Activated naive CD8-positive, alpha-beta T cell (primary cell): ENCODE measurements at regions not wholly inside any gene's neighbourhood (a gene's known extent, or its start where the extent isn't known, plus 50 kb on each side); places are given as distances from the start of the nearest gene placed in this dataset.
"Not testable (repeated sequence)": the region's sequence is repeated elsewhere in the genome, so short reads cannot be mapped to it uniquely, and the experiment has no call there.

Experiments
- H3K27ac Mint-ChIP-seq: one replicate; pipeline ENCODE4 v1.8.0; 2021; ENCODE audit warnings: mixed read lengths
- H3K27me3 Mint-ChIP-seq: one replicate; pipeline ENCODE4 v1.8.0; 2021; ENCODE audit warnings: mixed read lengths
- H3K36me3 Mint-ChIP-seq: one replicate; pipeline ENCODE4 v1.8.0; 2021; ENCODE audit warnings: mixed read lengths
- H3K4me1 Mint-ChIP-seq: one replicate; pipeline ENCODE4 v1.8.0; 2021; ENCODE audit warnings: low read depth, mixed read lengths
- H3K4me3 Mint-ChIP-seq: one replicate; pipeline ENCODE4 v1.8.0; 2021; ENCODE audit warnings: mild to moderate bottlenecking, mixed read lengths
- H3K9me3 Mint-ChIP-seq: one replicate; pipeline ENCODE4 v1.8.0; 2021; ENCODE audit warnings: low read depth, mixed read lengths

DNA sequence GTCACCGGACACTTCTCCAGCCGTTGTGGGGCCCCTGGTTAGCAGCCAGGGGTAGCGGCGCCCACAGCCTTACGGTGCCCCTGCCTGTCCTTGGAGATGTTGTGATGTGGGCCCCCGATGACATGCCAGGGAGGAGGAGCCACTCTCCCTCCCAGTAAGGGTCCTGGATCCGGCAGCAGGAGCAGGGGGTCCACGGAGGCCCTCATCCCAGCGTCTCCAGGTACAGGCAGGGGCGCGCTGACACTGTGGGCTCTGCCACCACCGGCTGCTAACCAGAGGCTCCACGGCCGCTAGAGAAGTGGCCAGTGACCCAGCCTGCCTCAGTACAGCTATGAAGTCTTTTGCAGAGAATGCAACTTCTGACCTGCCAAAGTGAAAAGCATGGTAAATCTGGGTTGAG is 121.2 kb downstream of the SPP2 start:
- Mint-ChIP-seq H3K4me3 (no peak overlapping the region), H3K9me3 (no peaks in the 10 kb centered on the region), H3K4me1 (no peaks in the 10 kb centered on the region)

DNA sequence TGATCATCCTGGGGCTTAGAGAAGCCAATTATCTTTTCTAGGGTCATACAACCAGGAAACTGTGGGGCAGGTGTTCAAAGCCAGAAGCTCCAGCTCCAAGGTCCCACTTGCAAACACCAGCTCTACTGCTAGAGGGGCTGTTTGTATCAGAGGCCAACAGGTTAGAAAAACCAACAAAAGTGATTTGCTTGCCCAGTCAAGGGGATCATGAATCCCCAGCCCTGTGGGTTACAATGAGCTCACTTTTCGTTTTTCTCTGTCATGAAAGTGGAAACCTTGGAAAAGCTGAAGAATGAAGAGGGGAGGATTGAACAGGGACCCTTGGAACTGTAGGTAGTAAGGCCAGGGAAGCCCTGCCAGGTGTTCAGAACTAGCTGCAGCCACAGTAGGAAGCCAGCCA is 119.2 kb downstream of the SPP2 start:
- no peaks in the 10 kb centered on the region for H3K36me3 Mint-ChIP-seq
- no peaks in the 10 kb centered on the region for H3K9me3 Mint-ChIP-seq
- no peaks in the 10 kb centered on the region for H3K27me3 Mint-ChIP-seq
- no peak overlapping the region for H3K4me3 Mint-ChIP-seq
- H3K4me1 Mint-ChIP-seq = peaks cover 10% of the 10 kb centered on the region
- no peak overlapping the region for H3K27ac Mint-ChIP-seq

More for the DNA sequence above, 121.2 kb downstream of the SPP2 start:
- Mint-ChIP-seq H3K27me3 (no peaks in the 10 kb centered on the region), H3K36me3 (no peaks in the 10 kb centered on the region), H3K27ac (no peak overlapping the region)

DNA sequence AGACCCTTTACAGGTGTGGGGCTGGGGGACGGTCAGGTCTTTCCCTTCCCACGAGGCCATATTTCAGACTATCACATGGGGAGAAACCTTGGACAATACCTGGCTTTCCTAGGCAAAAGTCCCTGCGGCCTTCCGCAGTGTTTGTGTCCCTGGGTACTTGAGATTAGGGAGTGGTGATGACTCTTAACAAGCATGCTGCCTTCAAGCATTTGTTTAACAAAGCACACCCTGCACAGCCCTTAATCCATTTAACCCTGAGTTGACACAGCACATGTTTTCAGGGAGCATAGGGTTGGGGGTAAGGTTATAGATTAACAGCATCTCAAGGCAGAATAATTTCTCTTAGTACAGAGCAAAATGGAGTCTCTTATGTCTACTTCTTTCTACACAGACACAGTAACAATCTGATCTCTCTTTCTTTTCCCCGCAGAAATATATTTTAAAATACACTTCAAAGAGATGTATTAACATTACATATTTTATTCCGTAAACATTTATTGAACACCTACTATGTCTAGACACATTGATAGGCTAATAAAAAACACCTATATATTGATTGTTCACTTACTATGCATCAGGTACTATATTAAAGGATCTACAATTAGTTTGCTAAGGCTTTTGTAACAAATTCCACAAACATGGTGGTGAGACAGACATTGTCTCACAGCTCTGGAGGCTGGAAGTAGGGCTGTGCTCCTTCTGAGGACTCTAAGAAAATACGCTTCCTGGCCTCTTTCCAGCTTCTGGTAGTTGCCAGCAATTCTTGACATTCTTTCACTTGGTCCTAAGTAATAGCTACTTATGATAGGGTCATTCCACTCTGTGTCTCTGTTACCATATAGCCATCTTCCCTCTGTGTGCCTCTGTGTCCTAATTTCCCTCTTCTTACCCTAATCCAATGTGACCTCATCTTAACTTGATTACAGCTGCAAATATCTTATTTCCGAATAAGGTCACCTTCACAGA is 118.4 kb downstream of the SPP2 start:
- not testable (repeated sequence) for H3K4me3 Mint-ChIP-seq, H3K9me3 Mint-ChIP-seq, H3K36me3 Mint-ChIP-seq, H3K27me3 Mint-ChIP-seq, H3K27ac Mint-ChIP-seq
- H3K4me1 Mint-ChIP-seq = peaks cover 18% of the 10 kb centered on the region

DNA sequence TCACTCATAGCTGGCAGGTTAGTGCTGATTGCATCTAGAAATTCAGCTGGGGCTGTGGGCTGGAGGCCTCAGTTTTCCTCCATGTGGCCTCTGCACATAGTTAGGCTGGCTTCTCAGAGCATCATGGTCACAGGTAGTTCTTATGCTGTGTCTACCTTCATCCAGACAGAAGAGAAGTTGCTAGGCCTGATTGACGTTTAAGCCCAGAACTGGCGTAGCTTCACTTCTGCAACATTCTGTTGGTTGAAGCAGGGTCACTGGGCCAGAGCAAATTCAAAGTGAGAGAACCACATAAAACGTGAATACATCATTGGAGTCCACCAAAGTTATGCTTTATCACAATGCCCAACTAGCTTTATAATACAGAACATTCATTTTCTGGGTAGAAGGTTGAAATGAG is 116.0 kb downstream of the SPP2 start:
- no peaks in the 10 kb centered on the region for H3K36me3 Mint-ChIP-seq
- no peaks in the 10 kb centered on the region for H3K27me3 Mint-ChIP-seq
- no peak overlapping the region for H3K27ac Mint-ChIP-seq
- peaks cover 29% of the 10 kb centered on the region for H3K4me1 Mint-ChIP-seq
- H3K9me3 Mint-ChIP-seq = no peaks in the 10 kb centered on the region
- no peak overlapping the region for H3K4me3 Mint-ChIP-seq

DNA sequence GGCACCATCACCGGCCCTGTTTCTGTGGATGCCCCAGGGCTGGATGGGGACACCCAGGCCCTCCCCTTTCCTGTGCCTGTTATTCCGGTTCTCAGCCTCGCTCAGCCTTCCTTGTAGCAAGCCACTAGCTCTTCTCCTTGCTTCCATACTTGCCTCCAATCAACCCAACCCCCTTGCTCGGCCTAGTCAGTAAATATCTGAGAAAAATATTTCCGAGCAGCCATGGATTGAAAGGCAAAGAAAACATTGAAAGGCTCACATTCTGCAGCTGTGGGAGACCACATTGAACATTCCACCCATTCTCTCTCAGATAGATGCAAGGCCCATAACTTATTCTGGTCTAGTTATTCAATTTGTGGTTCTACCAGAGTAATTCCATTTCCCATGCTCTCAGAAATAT is 114.9 kb downstream of the SPP2 start:
- Mint-ChIP-seq H3K4me1 (peaks cover 29% of the 10 kb centered on the region), H3K4me3 (no peak overlapping the region), H3K9me3 (no peaks in the 10 kb centered on the region), H3K27me3 (no peaks in the 10 kb centered on the region), H3K27ac (peak overlapping the region; percentile 24), H3K36me3 (no peaks in the 10 kb centered on the region)

DNA sequence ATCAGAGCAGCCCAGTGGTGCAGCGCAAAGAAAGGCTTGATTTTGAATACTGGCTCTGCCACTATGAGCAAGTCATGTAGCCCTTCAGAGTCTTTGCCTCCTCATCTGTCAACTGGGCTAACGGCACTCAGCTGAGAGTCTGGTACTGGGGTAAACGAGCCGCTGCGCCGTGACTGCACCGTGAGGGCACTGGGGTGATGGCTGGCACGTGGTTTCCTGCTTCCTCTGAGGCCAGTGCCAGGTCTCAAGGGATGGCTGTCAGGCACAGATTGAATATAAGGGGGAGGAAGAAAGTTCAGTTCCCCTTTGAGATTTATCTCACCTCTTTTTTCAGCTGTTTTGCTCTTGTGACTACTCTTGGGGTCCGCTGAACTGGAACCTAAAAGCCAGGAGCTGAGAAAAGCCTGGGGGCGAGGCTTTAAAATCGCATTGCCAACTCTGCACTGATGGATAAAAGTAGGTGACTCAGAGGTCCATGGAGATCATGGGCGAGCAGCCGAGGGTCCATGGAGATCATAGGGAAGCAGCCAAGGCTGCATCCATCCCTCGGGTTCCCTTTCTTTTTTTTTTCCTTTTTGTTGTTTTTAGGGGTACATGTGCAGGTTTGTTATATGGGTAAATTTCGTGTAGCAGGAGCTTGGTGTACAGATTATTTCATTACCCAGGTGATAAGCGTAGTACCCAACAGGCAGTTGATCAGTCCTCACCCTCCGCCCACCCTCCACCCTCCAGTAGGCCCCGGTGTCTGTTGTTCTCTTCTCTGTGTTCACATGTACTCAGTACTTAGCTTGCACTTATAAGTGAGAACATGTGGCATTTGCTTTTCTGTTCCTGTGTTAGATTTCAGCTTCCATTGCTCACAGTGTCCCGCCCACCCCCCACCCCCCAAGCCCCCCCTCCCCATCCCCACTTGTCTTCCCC is 114.3 kb downstream of the SPP2 start:
- Mint-ChIP-seq H3K27ac (peak overlapping the region; percentile 62), H3K36me3 (no peaks in the 10 kb centered on the region), H3K9me3 (no peaks in the 10 kb centered on the region), H3K27me3 (no peaks in the 10 kb centered on the region), H3K4me1 (peaks cover 29% of the 10 kb centered on the region), H3K4me3 (no peak overlapping the region)

DNA sequence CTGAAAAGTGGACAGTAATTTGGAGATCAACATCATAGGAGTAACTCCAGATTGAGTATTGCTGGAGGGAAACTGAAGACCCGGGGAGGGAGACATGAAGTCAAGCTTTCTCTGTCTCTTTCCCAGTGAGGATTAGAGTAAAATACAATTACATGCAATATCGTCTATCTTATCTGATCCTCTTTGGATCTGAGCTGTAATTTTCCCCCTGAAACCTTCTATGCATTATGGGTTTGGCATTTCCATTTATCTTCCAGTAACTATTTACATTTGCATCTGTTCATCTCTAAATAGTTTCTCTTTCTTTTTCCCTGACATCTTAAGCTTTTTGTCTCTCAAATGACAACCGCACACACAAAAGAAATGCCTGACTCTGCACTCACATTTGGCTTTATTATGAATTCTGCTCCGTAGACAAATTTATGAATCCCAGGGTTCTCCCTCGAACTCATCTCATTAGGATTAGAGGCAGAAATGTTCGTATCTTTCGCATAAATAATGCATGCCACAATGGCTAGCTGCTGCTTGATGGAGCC is 113.1 kb downstream of the SPP2 start:
- Mint-ChIP-seq H3K36me3 (no peaks in the 10 kb centered on the region), H3K27ac (no peak overlapping the region), H3K4me1 (peaks cover 29% of the 10 kb centered on the region), H3K9me3 (no peaks in the 10 kb centered on the region), H3K27me3 (no peaks in the 10 kb centered on the region), H3K4me3 (no peak overlapping the region)

DNA sequence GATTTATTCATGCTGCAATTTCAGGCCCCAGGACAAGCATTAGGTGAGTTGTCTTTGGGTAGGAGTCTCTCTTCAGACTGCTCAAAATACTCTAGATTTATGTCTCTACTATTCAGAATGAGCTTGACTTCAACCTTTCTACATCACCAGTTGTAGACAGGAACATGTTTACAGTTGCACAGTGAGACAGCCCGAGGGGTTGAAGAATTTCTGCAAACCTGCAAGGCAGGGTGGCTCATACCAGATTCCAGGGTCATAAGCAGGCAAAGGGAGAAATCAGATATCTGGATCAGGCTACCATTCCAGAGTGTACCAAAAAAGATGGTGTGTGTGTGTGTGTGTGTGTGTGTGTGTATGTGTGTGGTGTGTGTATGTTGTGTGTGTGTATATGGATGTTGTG is 112.4 kb downstream of the SPP2 start:
- Mint-ChIP-seq H3K27ac (no peak overlapping the region), H3K9me3 (no peaks in the 10 kb centered on the region), H3K27me3 (no peaks in the 10 kb centered on the region), H3K4me3 (no peak overlapping the region), H3K4me1 (peaks cover 29% of the 10 kb centered on the region), H3K36me3 (no peaks in the 10 kb centered on the region)

DNA sequence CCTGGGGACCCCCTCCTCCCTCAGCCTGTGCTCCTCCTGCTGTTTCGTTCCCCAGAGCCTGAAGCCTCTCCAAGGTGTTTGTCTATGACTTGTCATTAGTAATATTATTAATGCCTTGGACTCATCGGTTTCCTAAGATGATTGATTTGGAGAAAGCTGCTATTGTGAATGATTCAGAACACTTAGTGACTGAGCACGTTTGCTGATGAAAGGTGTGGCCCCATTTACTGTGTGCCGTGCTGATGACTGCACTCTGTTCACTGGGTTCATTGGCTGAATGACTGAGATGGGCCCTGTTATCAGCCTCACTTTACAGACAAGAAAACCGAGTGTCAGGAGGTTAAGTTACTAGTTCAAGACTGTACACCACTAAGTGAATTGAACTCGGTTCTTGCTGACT is 111.4 kb downstream of the SPP2 start:
- Mint-ChIP-seq H3K36me3 (no peaks in the 10 kb centered on the region), H3K4me1 (peaks cover 29% of the 10 kb centered on the region), H3K27ac (no peak overlapping the region), H3K9me3 (no peaks in the 10 kb centered on the region), H3K4me3 (no peak overlapping the region), H3K27me3 (no peaks in the 10 kb centered on the region)

DNA sequence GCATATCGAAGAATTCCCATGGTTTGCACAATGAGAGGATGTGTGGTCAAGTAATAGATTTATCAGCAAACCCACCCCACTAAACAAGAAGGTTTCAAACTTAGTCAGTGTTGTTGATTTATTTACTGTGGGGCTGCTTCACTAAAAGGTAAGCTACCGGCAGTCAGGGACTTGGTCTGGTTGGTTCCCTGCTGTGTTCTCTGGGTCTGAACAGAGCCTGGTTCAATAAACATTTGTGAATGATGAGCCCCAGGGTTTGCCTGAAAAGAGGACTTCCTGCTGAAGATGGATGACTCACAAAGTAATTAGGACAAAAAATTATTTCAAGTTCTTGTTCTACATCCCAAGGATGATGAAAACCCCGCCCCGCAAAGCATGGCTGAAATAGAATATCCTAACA is 108.3 kb downstream of the SPP2 start:
- no peaks in the 10 kb centered on the region for H3K27me3 Mint-ChIP-seq
- H3K4me1 Mint-ChIP-seq = peaks cover 10% of the 10 kb centered on the region
- H3K36me3 Mint-ChIP-seq = no peaks in the 10 kb centered on the region
- H3K9me3 Mint-ChIP-seq = no peaks in the 10 kb centered on the region
- no peak overlapping the region for H3K4me3 Mint-ChIP-seq
- no peak overlapping the region for H3K27ac Mint-ChIP-seq

DNA sequence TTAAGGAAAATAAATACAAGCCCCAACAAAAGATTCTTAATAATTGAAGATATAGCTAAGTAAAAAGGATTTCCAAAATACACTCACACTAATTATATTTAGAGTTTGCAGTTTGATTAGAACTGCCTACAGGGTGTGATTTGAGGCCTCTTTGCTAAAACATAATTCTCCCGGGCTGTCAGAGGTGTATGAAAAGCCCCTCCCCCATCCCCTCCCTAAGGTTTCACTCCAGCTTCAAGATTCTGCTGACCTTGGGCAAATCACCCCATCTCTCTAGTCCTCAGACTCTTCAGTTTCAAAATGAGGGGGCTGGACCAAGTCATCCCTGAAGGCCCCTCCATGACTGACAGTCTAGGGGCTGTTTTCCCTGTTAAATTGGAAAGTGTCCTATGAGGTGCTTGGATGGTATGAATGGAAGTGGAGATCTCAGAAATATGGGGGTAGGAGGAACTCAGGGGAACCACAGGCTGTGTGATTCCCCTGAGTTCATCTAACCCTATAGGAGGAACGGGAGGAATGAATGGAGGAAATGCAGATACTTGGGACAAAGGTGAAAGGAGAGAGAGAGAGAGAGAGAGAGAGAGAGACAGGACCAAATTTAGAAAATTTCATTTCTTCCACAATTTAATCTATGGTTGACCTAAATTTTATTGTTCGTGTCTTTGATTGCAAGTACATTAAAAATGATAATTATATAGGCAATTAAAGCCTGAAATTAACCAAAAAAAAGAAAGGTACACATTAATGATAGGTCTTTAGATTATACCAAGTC is 107.5 kb downstream of the SPP2 start:
- Mint-ChIP-seq H3K9me3 (no peaks in the 10 kb centered on the region), H3K27me3 (no peaks in the 10 kb centered on the region), H3K27ac (no peak overlapping the region), H3K4me3 (no peak overlapping the region), H3K36me3 (peaks cover 6% of the 10 kb centered on the region), H3K4me1 (peaks cover 5% of the 10 kb centered on the region)

DNA sequence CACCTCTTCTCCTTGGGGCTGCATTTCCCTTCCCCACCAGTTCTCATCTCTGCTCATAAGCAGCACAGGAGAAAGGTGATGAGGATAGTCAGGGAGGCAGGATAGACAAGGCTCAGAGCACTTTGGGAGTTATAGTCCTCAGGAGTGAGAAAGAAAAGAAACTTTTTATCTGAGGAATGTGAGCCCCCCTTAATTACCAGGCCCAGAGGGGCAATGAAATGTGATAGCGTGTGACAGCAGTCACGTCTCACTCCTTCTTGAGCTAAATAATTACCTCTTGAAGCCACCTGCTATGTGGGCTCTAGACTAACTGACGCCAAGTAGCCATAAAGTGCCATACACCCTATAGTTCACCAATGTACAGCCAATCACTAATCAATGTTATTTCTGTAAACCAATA is 105.8 kb downstream of the SPP2 start:
- Mint-ChIP-seq H3K36me3 (peaks cover 6% of the 10 kb centered on the region), H3K9me3 (no peaks in the 10 kb centered on the region), H3K27ac (no peak overlapping the region), H3K27me3 (no peaks in the 10 kb centered on the region), H3K4me1 (no peaks in the 10 kb centered on the region), H3K4me3 (no peak overlapping the region)

DNA sequence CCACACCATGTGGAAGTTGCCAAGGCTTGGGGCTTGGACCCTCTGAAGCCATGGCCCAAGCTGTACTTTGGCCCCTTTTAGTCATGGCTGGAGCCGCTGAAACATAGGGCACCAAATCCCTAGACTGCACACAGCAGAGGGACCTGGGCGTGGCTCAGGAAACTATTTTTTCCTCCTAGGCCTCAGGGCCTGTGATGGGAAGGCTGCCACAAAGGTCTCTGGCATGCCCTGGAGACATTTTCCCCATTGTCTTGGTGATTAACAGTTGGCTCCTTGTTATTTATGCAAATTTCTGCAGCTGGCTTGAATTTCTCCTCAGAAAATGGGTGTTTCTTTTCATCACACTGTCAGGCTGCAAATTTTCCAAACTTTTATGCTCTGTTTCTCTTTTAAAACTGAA is 102.3 kb downstream of the SPP2 start:
- H3K4me1 Mint-ChIP-seq = peaks cover 23% of the 10 kb centered on the region
- H3K4me3 Mint-ChIP-seq, H3K9me3 Mint-ChIP-seq, H3K27ac Mint-ChIP-seq, H3K27me3 Mint-ChIP-seq, H3K36me3 Mint-ChIP-seq: not testable (repeated sequence)

DNA sequence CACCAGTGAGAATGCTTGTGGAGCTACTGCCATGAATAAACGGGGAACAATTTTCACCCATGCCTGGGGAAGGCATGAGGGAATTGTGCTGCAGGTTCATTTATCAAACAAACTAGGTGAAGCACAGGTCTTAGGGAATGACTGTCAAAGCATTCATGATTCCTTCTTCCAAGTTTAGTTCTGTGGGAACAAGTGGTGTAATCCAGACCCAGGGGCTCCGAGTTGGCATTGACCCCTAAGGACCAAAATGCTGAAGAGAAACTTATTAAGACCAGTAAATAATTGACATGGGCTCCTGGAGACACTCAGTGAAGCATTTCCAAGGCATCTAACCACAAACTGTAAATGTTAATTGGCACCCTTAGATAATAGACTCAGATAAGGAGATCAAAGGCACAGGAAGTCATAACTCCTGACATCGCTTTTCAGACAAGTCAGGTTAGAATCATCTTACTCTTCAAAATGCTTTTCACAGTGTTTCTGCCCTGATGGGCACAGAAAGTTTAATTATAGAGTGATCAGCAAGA is 96.9 kb downstream of the SPP2 start:
- Mint-ChIP-seq H3K27me3 (peaks cover 2% of the 10 kb centered on the region), H3K36me3 (no peaks in the 10 kb centered on the region), H3K4me1 (peaks cover 40% of the 10 kb centered on the region), H3K27ac (no peak overlapping the region), H3K4me3 (peak overlapping the region; percentile 55), H3K9me3 (no peaks in the 10 kb centered on the region)
